PC-9 (cell line): ENCODE measurements at regions not wholly inside any gene's neighbourhood (a gene's known extent, or its start where the extent isn't known, plus 50 kb on each side); places are given as distances from the start of the nearest gene placed in this dataset.
A peak's percentile ranks its signal among the peaks of the same experiment; 100 is the strongest.

Experiments used
- EZH2 ChIP-seq: fragments of 200-600 bp; sonication (generic); IDR thresholded peaks from 2 replicates; pipeline ENCODE4 v1.8.0; 2017; ENCODE audit warnings: antibody characterized with exemption, low read depth
- TF ChIP-seq, protein P1 (sequence below): fragments of 200-600 bp; sonication (generic); conservative IDR thresholded peaks from 2 replicates; pipeline ENCODE4 v1.6.1; 2017; ENCODE audit warnings: mixed run types, antibody characterized with exemption, mild to moderate bottlenecking, moderate library complexity

DNA sequence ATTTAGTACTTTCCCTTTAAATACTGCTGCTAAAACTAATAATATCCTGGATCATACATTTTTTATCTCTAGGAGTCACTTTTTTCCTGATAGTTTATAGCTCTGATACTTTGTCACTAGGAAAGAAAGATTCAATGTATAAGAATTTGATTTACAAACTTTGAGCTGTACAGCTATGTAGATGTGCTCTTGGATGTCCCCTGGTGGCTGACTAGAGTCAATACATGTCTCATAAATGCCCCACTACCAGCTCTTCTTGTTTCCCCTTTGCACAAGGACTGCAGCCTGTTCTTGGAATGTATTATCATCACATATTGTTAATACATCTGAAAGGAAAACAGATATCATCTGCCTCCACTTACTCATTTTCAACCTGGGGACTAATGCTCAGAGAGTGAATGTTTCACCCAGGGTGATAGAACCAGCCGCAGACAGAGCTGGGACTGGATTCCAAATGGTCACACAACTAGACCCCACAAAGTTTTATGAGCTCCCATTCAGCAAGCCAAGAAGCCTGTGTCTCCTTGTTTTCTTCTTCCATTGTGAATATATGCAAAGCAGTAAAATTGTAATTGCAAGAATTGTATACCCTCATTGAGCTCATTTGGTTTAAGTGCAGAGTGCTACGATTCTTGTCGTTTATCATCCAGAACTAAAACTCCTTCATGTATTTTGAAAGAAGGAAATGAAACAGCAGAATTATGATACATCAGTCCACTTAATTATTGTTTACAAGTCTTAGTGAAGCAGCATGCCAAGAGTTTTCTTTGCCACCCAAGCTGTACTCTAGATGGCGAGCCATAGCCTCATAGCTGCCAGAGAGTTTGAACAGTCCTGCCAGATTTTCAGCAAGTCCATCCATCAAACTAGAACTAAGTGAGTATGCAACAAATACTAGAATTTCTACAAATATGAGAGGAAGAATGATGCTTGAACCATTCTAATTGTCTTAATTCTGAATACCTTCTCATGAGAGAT lies 261.6 kb upstream of the LMCD1 start:
- TF ChIP-seq, protein P1, sequence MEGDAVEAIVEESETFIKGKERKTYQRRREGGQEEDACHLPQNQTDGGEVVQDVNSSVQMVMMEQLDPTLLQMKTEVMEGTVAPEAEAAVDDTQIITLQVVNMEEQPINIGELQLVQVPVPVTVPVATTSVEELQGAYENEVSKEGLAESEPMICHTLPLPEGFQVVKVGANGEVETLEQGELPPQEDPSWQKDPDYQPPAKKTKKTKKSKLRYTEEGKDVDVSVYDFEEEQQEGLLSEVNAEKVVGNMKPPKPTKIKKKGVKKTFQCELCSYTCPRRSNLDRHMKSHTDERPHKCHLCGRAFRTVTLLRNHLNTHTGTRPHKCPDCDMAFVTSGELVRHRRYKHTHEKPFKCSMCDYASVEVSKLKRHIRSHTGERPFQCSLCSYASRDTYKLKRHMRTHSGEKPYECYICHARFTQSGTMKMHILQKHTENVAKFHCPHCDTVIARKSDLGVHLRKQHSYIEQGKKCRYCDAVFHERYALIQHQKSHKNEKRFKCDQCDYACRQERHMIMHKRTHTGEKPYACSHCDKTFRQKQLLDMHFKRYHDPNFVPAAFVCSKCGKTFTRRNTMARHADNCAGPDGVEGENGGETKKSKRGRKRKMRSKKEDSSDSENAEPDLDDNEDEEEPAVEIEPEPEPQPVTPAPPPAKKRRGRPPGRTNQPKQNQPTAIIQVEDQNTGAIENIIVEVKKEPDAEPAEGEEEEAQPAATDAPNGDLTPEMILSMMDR: peak; percentile 85
- no peak for TF ChIP-seq EZH2
